Activated CD4-positive, CD25-positive, alpha-beta regulatory T cell treated with anti-CD3 and anti-CD28 coated beads, Interleukin-2, amount 50 U/mL, for 24 hours (primary cell): ENCODE measurements at regions not wholly inside any gene's neighbourhood (a gene's known extent, or its start where the extent isn't known, plus 50 kb on each side); places are given as distances from the start of the nearest gene placed in this dataset.

Source experiments
- ATAC-seq, 2 donors: fragments of 150-1000 bp; cut with Tn5 transposase; one replicate each; pipeline ENCODE4 v1.10.0; 2021; ENCODE audit warnings: mild to moderate bottlenecking in 1 of 2, moderate library complexity in 1 of 2

- ATAC-seq, result no peak
Observed at GRCh38 chr16:55941552-55941951, 66.4 kb upstream of the CES5A start.

DNA sequence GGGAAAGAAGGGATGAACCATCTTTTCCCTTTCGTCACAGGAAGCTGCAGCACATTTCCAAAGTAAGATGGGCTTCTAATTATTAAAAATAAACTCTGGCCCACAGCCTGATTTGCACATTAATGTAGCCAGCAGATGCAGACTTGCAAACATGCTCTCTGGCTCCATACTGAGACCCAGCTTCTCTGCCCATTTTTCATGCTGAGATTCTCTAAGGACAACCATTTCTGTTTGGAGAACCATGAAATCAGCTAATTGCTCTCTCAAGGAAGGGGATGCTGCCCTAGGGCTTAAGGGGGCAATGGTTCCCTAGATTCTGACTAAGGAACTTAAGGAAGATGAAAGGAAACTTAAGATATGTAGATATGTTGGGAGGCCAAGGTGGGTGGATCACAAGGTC is 63.0 kb upstream of the CES5A start:
- ATAC-seq, result no peak

GRCh38 chr16:55933038-55933437 is 57.9 kb upstream of the CES5A start:
- no peak for ATAC-seq

- ATAC-seq, result no peak
Observed at GRCh38 chr16:55930036-55930435, 54.9 kb upstream of the CES5A start.

GRCh38 chr16:55929181-55929580 is 54.0 kb upstream of the CES5A start:
- no peak for ATAC-seq

- ATAC-seq, result no peak
Observed at GRCh38 chr16:55925242-55925641, 50.1 kb upstream of the CES5A start.
